ENCODE measurements at regions not wholly inside any gene's neighbourhood (a gene's known extent, or its start where the extent isn't known, plus 50 kb on each side); places are given as distances from the start of the nearest gene placed in this dataset.

GRCh38 chr3:160065786-160066185 lies 77.2 kb downstream of the IL12A start:
- Histone ChIP-seq H2AFZ (ENCODE audit: low read length) (no peak overlapping the region), H3K4me3 (ENCODE audit: extremely low read depth in 1 of 4, insufficient read depth in 2 of 4, low read depth in 3 of 4, low read length in 4 of 4) (no peak overlapping the region), H3K23me2 (ENCODE audit: low read depth, low read length) (no peaks in the 10 kb centered on the region), H3K4ac (replicated peaks; ENCODE audit: insufficient read length, low read depth, low read length) (no peak overlapping the region), H2BK120ac (replicated peaks; ENCODE audit: low read depth, low read length) (no peak overlapping the region), H3K79me1 (ENCODE audit: low read depth, low read length) (no peaks in the 10 kb centered on the region), H3K4me2 (ENCODE audit: insufficient read depth in 1 of 2, low read depth in 2 of 2, low read length in 2 of 2) (no peak overlapping the region), H3K4me1 (replicated peaks in 1 of 4; ENCODE audit: control insufficient read depth in 3 of 4, insufficient read depth in 4 of 4, low read length in 3 of 4) (no peaks in the 10 kb centered on the region), H3K18ac (ENCODE audit: extremely low read depth, low read length) (no peak overlapping the region), H3K23ac (ENCODE audit: insufficient read length) (no peak overlapping the region), H2BK5ac (ENCODE audit: low read depth, low read length) (no peak overlapping the region), H3K79me2 (ENCODE audit: control insufficient read depth in 1 of 2, insufficient read depth in 2 of 2, low read length in 2 of 2) (no peaks in the 10 kb centered on the region), H2BK15ac (ENCODE audit: low read length) (no peak overlapping the region), H3K9ac (replicated peaks in 1 of 4; ENCODE audit: extremely low read depth in 1 of 4, low read depth in 3 of 4, low read length in 3 of 4) (no peak overlapping the region), H3K27ac (ENCODE audit: low read depth, low read length) (no peak overlapping the region), H3K36me3 (ENCODE audit: control insufficient read depth in 2 of 4, insufficient read depth in 4 of 4, low read length in 3 of 4) (no peaks in the 10 kb centered on the region), H4K8ac (ENCODE audit: extremely low read depth, insufficient read depth, low read length) (no peak overlapping the region), H2BK12ac (ENCODE audit: low read depth, low read length) (no peak overlapping the region), H4K20me1 (replicated peaks in 1 of 2; ENCODE audit: control insufficient read depth in 1 of 2, insufficient read depth in 2 of 2, low read length in 2 of 2) (no peaks in the 10 kb centered on the region), H4K91ac (replicated peaks; ENCODE audit: insufficient read length, low read length) (no peak overlapping the region), H2BK20ac (ENCODE audit: low read length) (no peak overlapping the region), H2AK5ac (ENCODE audit: low read depth, low read length) (no peak overlapping the region), H3K14ac (ENCODE audit: insufficient read length) (no peak overlapping the region), H4K5ac (ENCODE audit: insufficient read length, low read depth, low read length) (no peak overlapping the region), H3K27me3 (replicated peaks in 1 of 4; ENCODE audit: control insufficient read depth in 3 of 4, extremely low read depth in 1 of 4, insufficient read depth in 3 of 4, low read length in 3 of 4) (no peaks in the 10 kb centered on the region), H3K56ac (replicated peaks; ENCODE audit: insufficient read length, low read depth, low read length) (no peak overlapping the region), H3K9me3 (ENCODE audit: insufficient read depth in 2 of 2, low read depth in 1 of 2, low read length in 1 of 2) (peaks cover 0 to under 1% of the 10 kb centered on the region in 2 experiments; a peak in 1 of 4 replicates)
- 96% methylated on average over 2 of the region's 4 CpGs; no CpG with 5 or more reads in 1 of the 2 experiments for WGBS, 2 experiments (ENCODE audit: extremely low coverage in 1 of 2, insufficient coverage in 1 of 2, insufficient read length in 1 of 2, insufficient replicate concordance in 2 of 2, low coverage in 1 of 2, low lambda C conversion rate in 2 of 2, missing lambda C conversion rate in 1 of 2)
- FAIRE-seq (no peak), DNase-seq (ENCODE audit: low read depth in 1 of 2, low spot score in 2 of 2) (no peak)
- POLR2A ChIA-PET (ENCODE audit: partially characterized antibody): no interaction called here
- CTCF ChIA-PET (ENCODE audit: partially characterized antibody): interaction anchor here (0.7 to 1.7 kb wide), 2 partner anchors 97 to 145 kb away, joined by 3 to 4 read pairs; no protein-coding TSS in a partner anchor
- TF ChIP-seq SP2 (IDR thresholded peaks at IDR 0.05; ENCODE audit: low read length) (no peak), SP4 (IDR thresholded peaks at IDR 0.05; ENCODE audit: low read length) (no peak)

Measured in H1 (cell line).